ENCODE measurements at regions not wholly inside any gene's neighbourhood (a gene's known extent, or its start where the extent isn't known, plus 50 kb on each side); places are given as distances from the start of the nearest gene placed in this dataset.

DNA sequence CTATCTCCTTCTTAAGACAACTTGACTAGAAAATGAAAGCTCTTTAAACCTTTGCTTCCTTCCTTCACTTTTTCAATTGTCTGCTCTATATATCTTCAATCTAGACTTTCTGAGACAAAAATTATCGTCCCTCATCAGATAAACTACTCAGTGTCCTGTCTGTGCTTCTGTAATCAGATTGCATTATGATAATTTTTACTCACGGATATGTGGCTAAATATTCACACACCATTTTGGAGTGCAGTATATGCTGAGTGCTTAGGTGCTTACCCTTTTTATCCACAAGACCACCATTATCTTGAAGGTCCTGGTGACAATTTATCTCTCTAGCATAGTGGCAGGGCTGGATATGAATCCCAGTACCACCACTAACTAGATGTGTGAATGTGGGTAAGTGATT is 1012.3 kb downstream of the TUSC7 start:
- peaks cover 3% of the 10 kb centered on the region for H3K27me3 ChIP-seq
- H3K4me3 ChIP-seq = no peak overlapping the region
- TF ChIP-seq, protein P1, sequence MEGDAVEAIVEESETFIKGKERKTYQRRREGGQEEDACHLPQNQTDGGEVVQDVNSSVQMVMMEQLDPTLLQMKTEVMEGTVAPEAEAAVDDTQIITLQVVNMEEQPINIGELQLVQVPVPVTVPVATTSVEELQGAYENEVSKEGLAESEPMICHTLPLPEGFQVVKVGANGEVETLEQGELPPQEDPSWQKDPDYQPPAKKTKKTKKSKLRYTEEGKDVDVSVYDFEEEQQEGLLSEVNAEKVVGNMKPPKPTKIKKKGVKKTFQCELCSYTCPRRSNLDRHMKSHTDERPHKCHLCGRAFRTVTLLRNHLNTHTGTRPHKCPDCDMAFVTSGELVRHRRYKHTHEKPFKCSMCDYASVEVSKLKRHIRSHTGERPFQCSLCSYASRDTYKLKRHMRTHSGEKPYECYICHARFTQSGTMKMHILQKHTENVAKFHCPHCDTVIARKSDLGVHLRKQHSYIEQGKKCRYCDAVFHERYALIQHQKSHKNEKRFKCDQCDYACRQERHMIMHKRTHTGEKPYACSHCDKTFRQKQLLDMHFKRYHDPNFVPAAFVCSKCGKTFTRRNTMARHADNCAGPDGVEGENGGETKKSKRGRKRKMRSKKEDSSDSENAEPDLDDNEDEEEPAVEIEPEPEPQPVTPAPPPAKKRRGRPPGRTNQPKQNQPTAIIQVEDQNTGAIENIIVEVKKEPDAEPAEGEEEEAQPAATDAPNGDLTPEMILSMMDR (IDR thresholded peaks at IDR 0.05; ENCODE audit: low read depth, low read length) = no peak
- H3K4me1 ChIP-seq (ENCODE audit: low read depth) = no peaks in the 10 kb centered on the region
- no peak overlapping the region for H3K27ac ChIP-seq
- no peaks in the 10 kb centered on the region for H3K36me3 ChIP-seq
- H3K9me3 ChIP-seq (ENCODE audit: low read depth) = no peaks in the 10 kb centered on the region
- no peak for DNase-seq (ENCODE audit: low read depth in 1 of 2, low spot score in 1 of 2)

DNA sequence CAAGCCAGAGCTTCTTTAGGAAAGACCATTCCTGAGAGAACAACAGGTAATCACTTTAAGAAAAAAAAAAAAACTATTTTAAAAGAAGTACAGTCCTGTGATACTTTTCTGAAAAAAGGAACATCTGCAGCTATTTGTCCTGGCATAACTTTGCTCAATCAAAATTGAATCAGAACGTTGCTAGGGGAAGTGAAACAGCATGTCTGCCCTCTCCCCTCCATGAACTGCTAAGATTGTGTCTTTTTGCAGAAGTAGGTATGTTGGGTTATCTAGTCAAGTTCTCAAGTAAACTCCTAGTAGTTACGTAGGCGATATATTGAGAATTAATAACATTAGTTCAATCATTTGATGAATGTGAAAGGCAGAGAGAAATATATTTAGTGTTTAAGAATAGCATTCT is 1013.3 kb downstream of the TUSC7 start:
- H3K36me3 ChIP-seq = no peaks in the 10 kb centered on the region
- peaks cover 3% of the 10 kb centered on the region for H3K27me3 ChIP-seq
- no peak overlapping the region for H3K27ac ChIP-seq
- H3K4me3 ChIP-seq = no peak overlapping the region
- H3K4me1 ChIP-seq (ENCODE audit: low read depth) = no peaks in the 10 kb centered on the region
- H3K9me3 ChIP-seq (ENCODE audit: low read depth) = no peaks in the 10 kb centered on the region
- no peak for DNase-seq (ENCODE audit: low read depth in 1 of 2, low spot score in 1 of 2)
- TF ChIP-seq, protein P1 (IDR thresholded peaks at IDR 0.05; ENCODE audit: low read depth, low read length) = no peak

- H3K36me3 ChIP-seq = no peaks in the 10 kb centered on the region
- no peaks in the 10 kb centered on the region for H3K4me1 ChIP-seq (ENCODE audit: low read depth)
- H3K27ac ChIP-seq = no peak overlapping the region
- no peaks in the 10 kb centered on the region for H3K9me3 ChIP-seq (ENCODE audit: low read depth)
- DNase-seq (ENCODE audit: low read depth in 1 of 2, low spot score in 1 of 2) = no peak
- TF ChIP-seq, protein P1 (IDR thresholded peaks at IDR 0.05; ENCODE audit: low read depth, low read length) = no peak
- no peak overlapping the region for H3K4me3 ChIP-seq
- peaks cover 3% of the 10 kb centered on the region for H3K27me3 ChIP-seq
Observed at GRCh38 chr3:117723825-117724224, 1014.2 kb downstream of the TUSC7 start.

GRCh38 chr3:117725314-117725713 is 1015.7 kb downstream of the TUSC7 start:
- no peak for DNase-seq (ENCODE audit: low read depth in 1 of 2, low spot score in 1 of 2)
- Histone ChIP-seq H3K9me3 (ENCODE audit: low read depth) (no peaks in the 10 kb centered on the region), H3K4me1 (ENCODE audit: low read depth) (no peaks in the 10 kb centered on the region), H3K27me3 (peaks cover 3% of the 10 kb centered on the region), H3K4me3 (no peak overlapping the region), H3K36me3 (no peaks in the 10 kb centered on the region), H3K27ac (no peak overlapping the region)
- TF ChIP-seq, protein P1 (IDR thresholded peaks at IDR 0.05; ENCODE audit: low read depth, low read length) = no peak

- Histone ChIP-seq H3K36me3 (no peaks in the 10 kb centered on the region), H3K4me1 (ENCODE audit: low read depth) (no peaks in the 10 kb centered on the region), H3K4me3 (no peak overlapping the region), H3K27me3 (no peaks in the 10 kb centered on the region), H3K27ac (no peak overlapping the region), H3K9me3 (ENCODE audit: low read depth) (no peaks in the 10 kb centered on the region)
- TF ChIP-seq, protein P1 (IDR thresholded peaks at IDR 0.05; ENCODE audit: low read depth, low read length) = no peak
- DNase-seq (ENCODE audit: low read depth in 1 of 2, low spot score in 1 of 2) = no peak
Observed at GRCh38 chr3:117726776-117727175, 1017.2 kb downstream of the TUSC7 start.

- H3K4me3 ChIP-seq = no peak overlapping the region
- H3K9me3 ChIP-seq (ENCODE audit: low read depth) = no peaks in the 10 kb centered on the region
- no peak for DNase-seq (ENCODE audit: low read depth in 1 of 2, low spot score in 1 of 2)
- no peaks in the 10 kb centered on the region for H3K36me3 ChIP-seq
- no peaks in the 10 kb centered on the region for H3K27me3 ChIP-seq
- no peaks in the 10 kb centered on the region for H3K4me1 ChIP-seq (ENCODE audit: low read depth)
- TF ChIP-seq, protein P1 (IDR thresholded peaks at IDR 0.05; ENCODE audit: low read depth, low read length) = no peak
- no peak overlapping the region for H3K27ac ChIP-seq
Observed at GRCh38 chr3:117728226-117728625, 1018.6 kb downstream of the TUSC7 start.

All from cardiac muscle cell (in vitro differentiated cells and primary cell).